HG02973 (cell line): ENCODE measurements at regions not wholly inside any gene's neighbourhood (a gene's known extent, or its start where the extent isn't known, plus 50 kb on each side); places are given as distances from the start of the nearest gene placed in this dataset.

Source experiments
- ATAC-seq: cut with Tn5 transposase; IDR thresholded peaks from one replicate; pipeline ENCODE4 v1.9.1; 2021; ENCODE audit warnings: moderate library complexity; ENCODE audit not compliant: unreplicated experiment

DNA sequence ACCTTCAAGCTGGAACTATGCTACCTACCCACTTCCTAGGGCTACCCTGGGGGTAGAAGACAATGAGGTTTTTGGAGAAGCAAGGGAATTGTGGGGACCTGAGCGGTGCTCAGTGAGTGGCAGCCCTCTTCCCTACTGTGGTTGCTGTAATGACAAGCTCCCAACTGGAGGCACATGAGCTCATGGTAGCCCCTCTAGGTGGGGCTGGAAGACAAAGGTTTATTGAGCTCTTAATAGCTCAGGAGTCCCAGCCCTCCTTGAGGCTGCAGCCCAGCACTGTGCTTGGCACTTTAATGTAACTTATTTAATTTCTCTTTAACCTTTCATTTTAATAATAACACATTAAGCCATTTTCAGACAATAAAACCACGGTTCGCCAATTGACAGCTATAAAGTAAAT, 528.9 kb downstream of the OMA1 start:
- ATAC-seq: no peak

GRCh38 chr1:58013237-58013636, 533.3 kb downstream of the OMA1 start:
- no peak for ATAC-seq

- ATAC-seq: no peak
Observed at GRCh38 chr1:58011978-58012377, 534.5 kb downstream of the OMA1 start.

GRCh38 chr1:58006421-58007046, 540.0 kb downstream of the OMA1 start:
- no peak for ATAC-seq

DNA sequence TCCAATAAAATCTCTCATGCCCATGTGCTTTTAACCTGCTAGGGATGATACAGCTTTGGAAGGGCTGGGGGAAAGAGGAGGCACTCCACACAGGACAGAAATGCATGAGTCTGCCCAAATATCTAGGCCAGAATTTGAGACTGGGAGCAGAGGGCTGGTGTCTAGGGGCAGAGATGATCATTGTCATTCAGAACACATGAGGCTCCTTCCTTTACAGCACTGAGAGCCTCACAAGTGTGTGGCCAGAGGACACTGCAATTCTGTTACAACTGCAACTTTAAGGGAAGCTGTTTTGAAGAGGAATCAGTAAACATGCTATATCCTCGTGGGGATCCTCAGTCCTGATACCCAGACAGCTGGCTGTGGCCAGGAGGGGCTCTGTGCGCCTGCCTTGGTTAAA, 541.3 kb downstream of the OMA1 start:
- no peak for ATAC-seq

GRCh38 chr1:58003988-58004387, 542.5 kb downstream of the OMA1 start:
- no peak for ATAC-seq

DNA sequence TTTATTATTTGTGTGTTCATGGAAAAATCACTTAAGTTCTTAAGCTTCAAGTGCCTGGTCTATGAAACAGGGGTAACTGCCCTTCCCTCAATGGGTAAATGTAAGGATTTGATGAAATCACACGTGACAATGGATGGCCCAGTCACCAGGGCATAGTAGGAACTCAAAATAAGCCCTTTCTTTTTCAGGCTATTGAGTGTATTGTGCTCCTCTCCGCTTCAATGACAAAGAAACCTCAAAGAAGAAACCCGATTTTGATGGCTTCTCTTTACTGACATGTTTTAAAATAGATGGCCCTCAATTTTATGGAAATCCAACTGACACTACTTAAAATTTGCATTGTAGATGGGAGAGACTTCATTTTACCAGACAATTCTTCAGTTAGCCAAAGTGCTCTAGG, 543.5 kb downstream of the OMA1 start:
- no peak for ATAC-seq

- no peak for ATAC-seq
Observed at GRCh38 chr1:58000821-58001220, 545.7 kb downstream of the OMA1 start.

DNA sequence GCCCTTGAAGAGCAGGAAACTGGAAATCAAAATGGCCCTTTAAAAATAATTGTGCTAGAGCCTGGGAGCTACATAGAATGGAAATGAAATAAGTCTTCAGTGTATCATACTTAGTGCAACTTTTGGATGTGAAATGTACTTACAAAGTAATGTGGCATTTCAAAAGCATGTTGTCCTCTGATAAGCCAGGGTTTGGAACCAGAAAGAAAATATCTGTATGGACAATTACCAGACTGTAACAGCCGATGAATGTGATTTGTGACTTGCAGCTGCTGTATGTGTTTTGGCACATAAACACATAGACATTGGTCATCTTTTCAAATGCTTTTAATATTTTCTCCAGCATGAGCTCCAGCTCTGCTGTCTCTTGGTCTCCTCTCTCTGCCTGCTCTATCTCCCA, 546.4 kb downstream of the OMA1 start:
- no peak for ATAC-seq

GRCh38 chr1:57996400-57996799, 550.1 kb downstream of the OMA1 start:
- ATAC-seq: no peak

GRCh38 chr1:57991289-57991688, 555.2 kb downstream of the OMA1 start:
- ATAC-seq: no peak

GRCh38 chr1:57989877-57990276, 556.6 kb downstream of the OMA1 start:
- no peak for ATAC-seq

GRCh38 chr1:57987523-57987922, 559.0 kb downstream of the OMA1 start:
- no peak for ATAC-seq

DNA sequence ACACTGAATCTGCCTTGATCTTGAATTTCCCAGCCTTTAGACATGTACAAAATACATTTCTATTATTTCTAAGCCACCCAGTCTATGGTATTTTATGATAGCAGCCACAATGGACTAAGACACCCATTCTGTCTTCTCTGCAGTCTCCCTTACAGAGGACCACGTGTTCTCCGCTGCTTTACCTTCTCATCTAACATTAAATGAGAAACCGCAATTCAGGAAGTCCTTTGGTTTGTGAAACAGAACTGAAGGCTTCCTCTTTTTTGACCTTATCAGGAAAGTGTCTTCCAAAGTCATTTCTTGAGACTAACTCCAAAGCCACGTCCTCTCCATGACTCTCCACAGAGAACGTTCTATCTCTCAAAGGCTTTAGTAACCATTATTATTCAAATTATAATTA, 560.1 kb downstream of the OMA1 start:
- ATAC-seq: peak; percentile 86

- ATAC-seq: no peak
Observed at GRCh38 chr1:57984277-57984676, 560.4 kb upstream of the DAB1 start.

GRCh38 chr1:57983441-57983840, 559.6 kb upstream of the DAB1 start:
- no peak for ATAC-seq

- ATAC-seq: no peak
Observed at GRCh38 chr1:57982852-57983251, 559.0 kb upstream of the DAB1 start.

DNA sequence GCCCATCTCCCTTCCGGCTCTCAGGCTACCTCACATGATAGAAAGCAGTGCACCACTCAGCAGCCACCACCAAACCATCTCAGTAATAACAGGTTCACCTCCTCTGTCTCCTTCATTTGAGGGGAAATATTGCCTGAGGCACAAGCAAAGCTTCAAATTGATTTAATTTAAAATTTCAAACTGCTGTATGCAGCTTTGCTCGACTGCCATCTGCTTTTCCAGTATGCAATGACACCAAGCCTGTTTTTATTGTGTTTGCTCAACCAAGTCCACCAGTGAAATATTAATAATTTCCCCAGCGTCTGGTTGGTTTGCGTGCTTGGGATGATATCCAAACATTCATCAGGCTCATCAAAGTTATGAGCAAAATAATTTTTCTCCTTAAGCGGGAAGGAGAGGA, 552.4 kb upstream of the DAB1 start:
- ATAC-seq: no peak

GRCh38 chr1:57968321-57968720, 544.5 kb upstream of the DAB1 start:
- ATAC-seq: no peak

- ATAC-seq: no peak
Observed at GRCh38 chr1:57966751-57967406, 543.0 kb upstream of the DAB1 start.

- no peak for ATAC-seq
Observed at GRCh38 chr1:57966340-57966739, 542.5 kb upstream of the DAB1 start.

- no peak for ATAC-seq
Observed at GRCh38 chr1:57963581-57963980, 539.7 kb upstream of the DAB1 start.
